ENCODE measurements at regions not wholly inside any gene's neighbourhood (a gene's known extent, or its start where the extent isn't known, plus 50 kb on each side); places are given as distances from the start of the nearest gene placed in this dataset.

DNA sequence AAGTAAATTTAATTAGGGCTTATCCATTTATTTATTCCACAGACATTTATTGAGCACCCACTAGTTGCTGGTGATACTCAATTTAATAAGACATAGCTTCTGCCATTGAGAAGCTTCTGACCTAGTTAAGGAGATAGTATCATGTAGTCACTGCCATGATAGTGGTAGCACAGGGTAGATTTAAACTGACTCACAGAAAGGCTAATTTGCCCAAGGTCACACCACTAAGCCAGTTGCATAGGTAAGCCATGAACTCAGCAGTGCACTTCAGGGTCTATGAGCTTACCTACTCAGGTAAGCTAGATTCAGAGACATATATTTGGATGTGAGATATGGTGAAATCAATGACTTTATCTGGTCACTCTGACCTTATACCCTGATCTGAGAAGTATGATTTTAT lies 168.4 kb downstream of the TNFSF18 start:
- H4K91ac ChIP-seq (ENCODE audit: insufficient read length, low read depth, low read length) = no peak overlapping the region
- H3K79me2 ChIP-seq (ENCODE audit: insufficient read depth, low read length) = no peaks in the 10 kb centered on the region
- no peaks in the 10 kb centered on the region for H3K79me1 ChIP-seq (ENCODE audit: insufficient read depth, low read depth, low read length, poor library complexity, severe bottlenecking)
- DNase-seq = no peak
- no peaks in the 10 kb centered on the region for H3K23me2 ChIP-seq (ENCODE audit: insufficient read length, low read depth, low read length, poor library complexity, severe bottlenecking)
- no peak overlapping the region for H2BK5ac ChIP-seq (ENCODE audit: insufficient read length, low read length)
- no peak overlapping the region for H3K27ac Mint-ChIP-seq
- H2BK120ac ChIP-seq (ENCODE audit: low read depth, low read length, poor library complexity, severe bottlenecking) = no peak overlapping the region
- no peak overlapping the region for H3K4me3 Mint-ChIP-seq
- peaks cover 3 to 4% of the 10 kb centered on the region in 2 experiments; a peak in 3 of 4 replicates for H3K4me1 Mint-ChIP-seq
- H3K14ac ChIP-seq (ENCODE audit: insufficient read depth, low read length) = no peak overlapping the region
- no peaks in the 10 kb centered on the region for H4K20me1 ChIP-seq (ENCODE audit: control insufficient read depth, insufficient read depth, insufficient read length)
- no peak overlapping the region for H3T11ph ChIP-seq (ENCODE audit: low read length)
- no peaks in the 10 kb centered on the region for H3K9me3 ChIP-seq (ENCODE audit: control insufficient read depth, low read depth, low read length)
- H3K56ac ChIP-seq (ENCODE audit: insufficient read length, low read depth, low read length) = no peak overlapping the region
- no peaks in the 10 kb centered on the region for H3K4me1 ChIP-seq (ENCODE audit: insufficient read depth, low read length)
- TF ChIP-seq, protein P1, sequence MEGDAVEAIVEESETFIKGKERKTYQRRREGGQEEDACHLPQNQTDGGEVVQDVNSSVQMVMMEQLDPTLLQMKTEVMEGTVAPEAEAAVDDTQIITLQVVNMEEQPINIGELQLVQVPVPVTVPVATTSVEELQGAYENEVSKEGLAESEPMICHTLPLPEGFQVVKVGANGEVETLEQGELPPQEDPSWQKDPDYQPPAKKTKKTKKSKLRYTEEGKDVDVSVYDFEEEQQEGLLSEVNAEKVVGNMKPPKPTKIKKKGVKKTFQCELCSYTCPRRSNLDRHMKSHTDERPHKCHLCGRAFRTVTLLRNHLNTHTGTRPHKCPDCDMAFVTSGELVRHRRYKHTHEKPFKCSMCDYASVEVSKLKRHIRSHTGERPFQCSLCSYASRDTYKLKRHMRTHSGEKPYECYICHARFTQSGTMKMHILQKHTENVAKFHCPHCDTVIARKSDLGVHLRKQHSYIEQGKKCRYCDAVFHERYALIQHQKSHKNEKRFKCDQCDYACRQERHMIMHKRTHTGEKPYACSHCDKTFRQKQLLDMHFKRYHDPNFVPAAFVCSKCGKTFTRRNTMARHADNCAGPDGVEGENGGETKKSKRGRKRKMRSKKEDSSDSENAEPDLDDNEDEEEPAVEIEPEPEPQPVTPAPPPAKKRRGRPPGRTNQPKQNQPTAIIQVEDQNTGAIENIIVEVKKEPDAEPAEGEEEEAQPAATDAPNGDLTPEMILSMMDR (conservative IDR thresholded peaks at IDR 0.05) = no peak
- H4K8ac ChIP-seq (replicated peaks; ENCODE audit: insufficient read length, low read depth, low read length) = no peak overlapping the region
- no peak overlapping the region for H2BK12ac ChIP-seq (ENCODE audit: insufficient read length, low read depth, low read length)
- H3K36me3 Mint-ChIP-seq (ENCODE audit: insufficient read depth in 1 of 3, low read depth in 3 of 3) = no peaks in the 10 kb centered on the region
- H3K9ac ChIP-seq (ENCODE audit: extremely low read depth, insufficient read length, low read length) = no peak overlapping the region
- no peaks in the 10 kb centered on the region for H3K27me3 Mint-ChIP-seq (ENCODE audit: low read depth)
- no peak overlapping the region for H2AFZ ChIP-seq (ENCODE audit: low read length)
- H3K4me2 ChIP-seq (ENCODE audit: insufficient read depth, insufficient read length, low read length) = no peak overlapping the region
- H2AK5ac ChIP-seq (ENCODE audit: insufficient read length, low read length) = no peak overlapping the region
- no peak overlapping the region for H3K18ac ChIP-seq (ENCODE audit: insufficient read length, low read depth, low read length)
- no peak overlapping the region for H2BK15ac ChIP-seq (ENCODE audit: low read depth, low read length)
- peaks cover 3 to 5% of the 10 kb centered on the region in 2 experiments; a peak in 2 of 5 replicates for H3K9me3 Mint-ChIP-seq
- no peak overlapping the region for H3K23ac ChIP-seq (ENCODE audit: insufficient read length, low read depth, low read length)
- no peak overlapping the region for H4K5ac ChIP-seq (ENCODE audit: insufficient read length, low read depth, low read length)
- no peak overlapping the region for H3K27ac ChIP-seq (ENCODE audit: insufficient read length, low read depth, low read length)
- no peaks in the 10 kb centered on the region for H3K27me3 ChIP-seq (ENCODE audit: insufficient read depth, low read length)
- no peak overlapping the region for H2BK20ac ChIP-seq (ENCODE audit: low read depth, low read length, poor library complexity, severe bottlenecking)
- no peak overlapping the region for H3K4ac ChIP-seq (ENCODE audit: low read depth, low read length)

Data from H9 (cell line).